ENCODE measurements at regions not wholly inside any gene's neighbourhood (a gene's known extent, or its start where the extent isn't known, plus 50 kb on each side); places are given as distances from the start of the nearest gene placed in this dataset.
A peak's percentile ranks its signal among the peaks of the same experiment; 100 is the strongest.

GRCh38 chr18:43917520-43917919 is 640.2 kb upstream of the SYT4 start:
- TF ChIP-seq SIN3A (IDR thresholded peaks at IDR 0.05; ENCODE audit: borderline replicate concordance, insufficient read depth, low read length) (no peak), TAF1 (IDR thresholded peaks at IDR 0.05; ENCODE audit: borderline replicate concordance, insufficient read depth, low read length) (no peak), REST (IDR thresholded peaks at IDR 0.05; ENCODE audit: insufficient read depth in 1 of 2, low read depth in 2 of 2, low read length in 2 of 2) (no peak), POLR2AphosphoS5 (IDR thresholded peaks at IDR 0.05; ENCODE audit: low read depth, low read length) (no peak)

- TF ChIP-seq FOXP2 (optimal IDR thresholded peaks at IDR 0.05; ENCODE audit: borderline replicate concordance, extremely low read depth, extremely low read length, insufficient read depth) = no peak
- TF ChIP-seq SIN3A (IDR thresholded peaks at IDR 0.05; ENCODE audit: borderline replicate concordance, insufficient read depth, low read length) = no peak
Observed at GRCh38 chr18:43919551-43919950, 642.3 kb upstream of the SYT4 start.

- TF ChIP-seq SIN3A (IDR thresholded peaks at IDR 0.05; ENCODE audit: borderline replicate concordance, insufficient read depth, low read length) (peak; percentile 45; the same call in 1 of the 2 replicates), FOXP2 (optimal IDR thresholded peaks at IDR 0.05; ENCODE audit: borderline replicate concordance, extremely low read depth, extremely low read length, insufficient read depth) (no peak), REST (IDR thresholded peaks at IDR 0.05; ENCODE audit: insufficient read depth in 1 of 2, low read depth in 2 of 2, low read length in 2 of 2) (peak in 1 of 2 experiments; percentile 57; a peak in 1 of 4 replicates), TAF1 (IDR thresholded peaks at IDR 0.05; ENCODE audit: borderline replicate concordance, insufficient read depth, low read length) (0 out of 2 replicates have a peak, but pooled peaks have one; percentile 26), POLR2AphosphoS5 (IDR thresholded peaks at IDR 0.05; ENCODE audit: low read depth, low read length) (no peak)
Observed at GRCh38 chr18:43931439-43931838, 654.1 kb upstream of the SYT4 start.

GRCh38 chr18:43932140-43932539 is 654.9 kb upstream of the SYT4 start:
- TF ChIP-seq FOXP2 (optimal IDR thresholded peaks at IDR 0.05; ENCODE audit: borderline replicate concordance, extremely low read depth, extremely low read length, insufficient read depth) = no peak
- TF ChIP-seq REST (IDR thresholded peaks at IDR 0.05; ENCODE audit: insufficient read depth in 1 of 2, low read depth in 2 of 2, low read length in 2 of 2) = no peak
- no peak for TF ChIP-seq TAF1 (IDR thresholded peaks at IDR 0.05; ENCODE audit: borderline replicate concordance, insufficient read depth, low read length)
- no peak for TF ChIP-seq SIN3A (IDR thresholded peaks at IDR 0.05; ENCODE audit: borderline replicate concordance, insufficient read depth, low read length)
- TF ChIP-seq POLR2AphosphoS5 (IDR thresholded peaks at IDR 0.05; ENCODE audit: low read depth, low read length) = no peak; the same call in 1 of the 2 replicates

- TF ChIP-seq SIN3A (IDR thresholded peaks at IDR 0.05; ENCODE audit: borderline replicate concordance, insufficient read depth, low read length) = no peak
- TF ChIP-seq POLR2AphosphoS5 (IDR thresholded peaks at IDR 0.05; ENCODE audit: low read depth, low read length) = peak; percentile 84
- no peak for TF ChIP-seq REST (IDR thresholded peaks at IDR 0.05; ENCODE audit: insufficient read depth in 1 of 2, low read depth in 2 of 2, low read length in 2 of 2)
- TF ChIP-seq TAF1 (IDR thresholded peaks at IDR 0.05; ENCODE audit: borderline replicate concordance, insufficient read depth, low read length) = peak; percentile 70; the same call in 1 of the 2 replicates
Observed at GRCh38 chr18:43933177-43933576, 655.9 kb upstream of the SYT4 start.

Measured in PFSK-1 (cell line).